H9 (cell line): ENCODE measurements at regions not wholly inside any gene's neighbourhood (a gene's known extent, or its start where the extent isn't known, plus 50 kb on each side); places are given as distances from the start of the nearest gene placed in this dataset.

Experiments used
- DNase-seq: peaks from one replicate; pipeline ENCODE4 v3.0.0-alpha.2; 2017
- H2AFZ ChIP-seq: one replicate; pipeline ENCODE4 v1.6.1; 2013; ENCODE audit warnings: mild to moderate bottlenecking, low read length, control low read depth, moderate library complexity
- H2AK5ac ChIP-seq: 2 replicates; pipeline ENCODE4 v1.6.1; 2013; ENCODE audit warnings: low read length, control low read depth, mixed read lengths; ENCODE audit not compliant: insufficient read length
- H2BK120ac ChIP-seq: one replicate; pipeline ENCODE4 v1.6.1; 2013; ENCODE audit warnings: low read depth, mild to moderate bottlenecking, low read length, control low read depth, inconsistent platforms; ENCODE audit not compliant: poor library complexity, severe bottlenecking
- H2BK12ac ChIP-seq: 2 replicates; pipeline ENCODE4 v1.6.1; 2013; ENCODE audit warnings: low read length, control low read depth, mixed read lengths, low read depth; ENCODE audit not compliant: insufficient read length
- H2BK15ac ChIP-seq: 2 replicates; pipeline ENCODE4 v1.6.1; 2013; ENCODE audit warnings: low read depth, low read length, control low read depth
- H2BK20ac ChIP-seq: one replicate; pipeline ENCODE4 v1.6.1; 2013; ENCODE audit warnings: low read depth, mild to moderate bottlenecking, low read length, control low read depth, inconsistent platforms; ENCODE audit not compliant: poor library complexity, severe bottlenecking
- H2BK5ac ChIP-seq: 2 replicates; pipeline ENCODE4 v1.6.1; 2013; ENCODE audit warnings: low read length, control low read depth, mixed read lengths; ENCODE audit not compliant: insufficient read length
- H3K14ac ChIP-seq: 2 replicates; pipeline ENCODE4 v1.6.1; 2013; ENCODE audit warnings: low read length, control low read depth; ENCODE audit not compliant: insufficient read depth
- H3K18ac ChIP-seq: 2 replicates; pipeline ENCODE4 v1.6.1; 2013; ENCODE audit warnings: low read depth, mild to moderate bottlenecking, mixed read lengths, low read length, control low read depth; ENCODE audit not compliant: insufficient read length
- H3K23ac ChIP-seq: 2 replicates; pipeline ENCODE4 v1.6.1; 2013; ENCODE audit warnings: low read length, control low read depth, mixed read lengths, low read depth; ENCODE audit not compliant: insufficient read length
- H3K23me2 ChIP-seq: 2 replicates; pipeline ENCODE4 v1.6.1; 2013; ENCODE audit warnings: low read depth, mild to moderate bottlenecking, mixed read lengths, low read length, control low read depth; ENCODE audit not compliant: insufficient read length, poor library complexity, severe bottlenecking
- H3K27ac ChIP-seq: 2 replicates; pipeline ENCODE4 v1.5.1; 2013; ENCODE audit warnings: low read length, control low read depth, mixed read lengths, low read depth; ENCODE audit not compliant: insufficient read length
- H3K27me3 ChIP-seq: 2 replicates; pipeline ENCODE4 v1.6.1; 2013; ENCODE audit warnings: low read length, control low read depth, inconsistent platforms; ENCODE audit not compliant: insufficient read depth
- H3K4ac ChIP-seq: 2 replicates; pipeline ENCODE4 v1.6.1; 2013; ENCODE audit warnings: low read depth, mild to moderate bottlenecking, control low read depth, inconsistent platforms, low read length, moderate library complexity
- H3K4me1 ChIP-seq: 2 replicates; pipeline ENCODE4 v1.6.1; 2013; ENCODE audit warnings: low read length, control low read depth, inconsistent platforms; ENCODE audit not compliant: insufficient read depth
- H3K4me2 ChIP-seq: 2 replicates; pipeline ENCODE4 v1.6.1; 2013; ENCODE audit warnings: low read length, control low read depth, mixed read lengths; ENCODE audit not compliant: insufficient read length, insufficient read depth
- H3K56ac ChIP-seq: 2 replicates; pipeline ENCODE4 v1.6.1; 2013; ENCODE audit warnings: low read depth, mild to moderate bottlenecking, mixed read lengths, low read length, control low read depth; ENCODE audit not compliant: insufficient read length
- H3K79me1 ChIP-seq: 2 replicates; pipeline ENCODE4 v1.6.1; 2013; ENCODE audit warnings: low read depth, mild to moderate bottlenecking, moderate library complexity, low read length, control low read depth, inconsistent platforms; ENCODE audit not compliant: insufficient read depth, poor library complexity, severe bottlenecking
- H3K79me2 ChIP-seq: 2 replicates; pipeline ENCODE4 v1.6.1; 2013; ENCODE audit warnings: low read length, control low read depth, inconsistent platforms; ENCODE audit not compliant: insufficient read depth
- H3K9ac ChIP-seq: 2 replicates; pipeline ENCODE4 v1.6.1; 2013; ENCODE audit warnings: low read length, control low read depth, mixed read lengths; ENCODE audit not compliant: insufficient read length; ENCODE audit errors: extremely low read depth
- H3K9me3 ChIP-seq: one replicate; pipeline ENCODE4 v1.6.1; 2013; ENCODE audit warnings: low read depth, low read length, inconsistent platforms; ENCODE audit not compliant: control insufficient read depth
- H3T11ph ChIP-seq: one replicate; pipeline ENCODE4 v1.6.1; 2013; ENCODE audit warnings: mild to moderate bottlenecking, low read length, control low read depth, inconsistent platforms
- H4K20me1 ChIP-seq: one replicate; pipeline ENCODE4 v1.6.1; 2013; ENCODE audit not compliant: control insufficient read depth, insufficient read length, insufficient read depth
- H4K5ac ChIP-seq: 2 replicates; pipeline ENCODE4 v1.6.1; 2013; ENCODE audit warnings: low read depth, mild to moderate bottlenecking, mixed read lengths, low read length, control low read depth; ENCODE audit not compliant: insufficient read length
- H4K8ac ChIP-seq: replicated peaks from 2 replicates; pipeline ENCODE4 v1.6.1; 2013; ENCODE audit warnings: low read length, control low read depth, mixed read lengths, low read depth; ENCODE audit not compliant: insufficient read length
- H4K91ac ChIP-seq: 2 replicates; pipeline ENCODE4 v1.6.1; 2013; ENCODE audit warnings: low read depth, mild to moderate bottlenecking, moderate library complexity, mixed read lengths, low read length, control low read depth; ENCODE audit not compliant: insufficient read length
- H3K27ac Mint-ChIP-seq, 3 experiments: 2 replicates in 2 of 3; 3 replicates in 1 of 3; pipeline ENCODE4 v1.8.0; 2020 to 2021; ENCODE audit warnings: mixed read lengths in 3 of 3, mild to moderate bottlenecking in 1 of 3, moderate library complexity in 1 of 3
- H3K27me3 Mint-ChIP-seq: 2 replicates; pipeline ENCODE4 v1.8.0; 2021; ENCODE audit warnings: low read depth, mild to moderate bottlenecking, moderate library complexity, mixed read lengths
- H3K36me3 Mint-ChIP-seq, 3 experiments: 2 replicates in 2 of 3; 3 replicates in 1 of 3; pipeline ENCODE4 v1.8.0; 2020 to 2021; ENCODE audit warnings: low read depth in 3 of 3, mixed read lengths in 3 of 3; ENCODE audit not compliant: insufficient read depth in 1 of 3
- H3K4me1 Mint-ChIP-seq, 2 experiments: 2 replicates each; pipeline ENCODE4 v1.8.0; 2020; ENCODE audit warnings: mixed read lengths in 2 of 2
- H3K4me3 Mint-ChIP-seq, 2 experiments: 2 replicates in 1 of 2; 3 replicates in 1 of 2; pipeline ENCODE4 v1.8.0; 2020 to 2021; ENCODE audit warnings: mild to moderate bottlenecking in 2 of 2, mixed read lengths in 2 of 2, moderate library complexity in 1 of 2
- H3K9me3 Mint-ChIP-seq, 2 experiments: 2 replicates in 1 of 2; 3 replicates in 1 of 2; pipeline ENCODE4 v1.8.0; 2020; ENCODE audit warnings: mild to moderate bottlenecking in 2 of 2, mixed read lengths in 2 of 2, moderate library complexity in 1 of 2
- WGBS: extraction: QIAGEN DNeasy Blood & Tissue Kit; methylation state at CpG from one replicate; pipeline ENCODE4 v1.1.7; 2013; ENCODE audit warnings: missing lambda C conversion rate, low lambda C conversion rate, mixed read lengths; ENCODE audit not compliant: insufficient read length; ENCODE audit errors: extremely low coverage; 5-methylcytosine and 5-hydroxymethylcytosine counted together
- TF ChIP-seq, protein P1 (sequence below): fragments of 200-600 bp; sonication (generic); conservative IDR thresholded peaks from 3 replicates; pipeline ENCODE4 v1.8.0; 2021; ENCODE audit warnings: antibody characterized with exemption, mild to moderate bottlenecking

DNA sequence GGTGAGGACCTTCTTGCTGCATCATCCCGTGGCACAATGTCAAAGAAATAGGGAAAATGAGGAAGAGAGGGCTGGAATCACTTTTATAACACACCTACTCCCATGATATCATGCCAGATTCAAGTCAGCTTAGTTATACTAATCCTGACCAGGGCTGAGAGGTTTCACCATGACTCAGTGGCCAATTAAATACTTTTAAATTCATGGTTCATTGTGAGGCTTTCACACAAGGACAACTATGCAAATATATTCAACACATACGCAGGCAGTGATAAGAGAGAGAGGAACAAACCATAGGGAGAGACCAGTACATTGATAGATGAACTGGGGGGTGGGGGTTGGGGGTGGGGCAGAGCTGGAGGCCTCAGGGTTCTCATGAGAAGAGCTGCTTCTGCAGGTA is 313.1 kb downstream of the LRFN2 start:
- H3K79me2 ChIP-seq, result no peaks in the 10 kb centered on the region
- H3K27me3 ChIP-seq, result no peaks in the 10 kb centered on the region
- no peak overlapping the region for H3K27ac ChIP-seq
- no peak overlapping the region for H2AFZ ChIP-seq
- TF ChIP-seq, protein P1, sequence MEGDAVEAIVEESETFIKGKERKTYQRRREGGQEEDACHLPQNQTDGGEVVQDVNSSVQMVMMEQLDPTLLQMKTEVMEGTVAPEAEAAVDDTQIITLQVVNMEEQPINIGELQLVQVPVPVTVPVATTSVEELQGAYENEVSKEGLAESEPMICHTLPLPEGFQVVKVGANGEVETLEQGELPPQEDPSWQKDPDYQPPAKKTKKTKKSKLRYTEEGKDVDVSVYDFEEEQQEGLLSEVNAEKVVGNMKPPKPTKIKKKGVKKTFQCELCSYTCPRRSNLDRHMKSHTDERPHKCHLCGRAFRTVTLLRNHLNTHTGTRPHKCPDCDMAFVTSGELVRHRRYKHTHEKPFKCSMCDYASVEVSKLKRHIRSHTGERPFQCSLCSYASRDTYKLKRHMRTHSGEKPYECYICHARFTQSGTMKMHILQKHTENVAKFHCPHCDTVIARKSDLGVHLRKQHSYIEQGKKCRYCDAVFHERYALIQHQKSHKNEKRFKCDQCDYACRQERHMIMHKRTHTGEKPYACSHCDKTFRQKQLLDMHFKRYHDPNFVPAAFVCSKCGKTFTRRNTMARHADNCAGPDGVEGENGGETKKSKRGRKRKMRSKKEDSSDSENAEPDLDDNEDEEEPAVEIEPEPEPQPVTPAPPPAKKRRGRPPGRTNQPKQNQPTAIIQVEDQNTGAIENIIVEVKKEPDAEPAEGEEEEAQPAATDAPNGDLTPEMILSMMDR, result no peak
- H2BK12ac ChIP-seq, result no peak overlapping the region
- no peaks in the 10 kb centered on the region; a peak in 1 of 7 replicates for H3K36me3 Mint-ChIP-seq
- no peaks in the 10 kb centered on the region for H3K4me1 ChIP-seq
- H3K4me3 Mint-ChIP-seq, result no peak overlapping the region
- H4K91ac ChIP-seq, result no peak overlapping the region
- H4K5ac ChIP-seq, result no peak overlapping the region
- peaks cover 0 to 2% of the 10 kb centered on the region in 2 experiments; a peak in 1 of 5 replicates for H3K9me3 Mint-ChIP-seq
- no peak overlapping the region for H3T11ph ChIP-seq
- H3K27me3 Mint-ChIP-seq, result peaks cover 2% of the 10 kb centered on the region
- no peak overlapping the region for H3K23ac ChIP-seq
- H3K4ac ChIP-seq, result no peak overlapping the region
- no peak overlapping the region for H3K56ac ChIP-seq
- no peaks in the 10 kb centered on the region for H3K23me2 ChIP-seq
- H2BK20ac ChIP-seq, result no peak overlapping the region
- no peaks in the 10 kb centered on the region for H3K79me1 ChIP-seq
- H3K9me3 ChIP-seq, result no peaks in the 10 kb centered on the region
- H3K4me1 Mint-ChIP-seq, result peaks cover 8% of the 10 kb centered on the region in 2 experiments
- H4K20me1 ChIP-seq, result no peaks in the 10 kb centered on the region
- DNase-seq, result no peak
- no peak overlapping the region for H3K4me2 ChIP-seq
- no peak overlapping the region for H2BK5ac ChIP-seq
- H2BK120ac ChIP-seq, result no peak overlapping the region
- H3K27ac Mint-ChIP-seq, result no peak overlapping the region
- no peak overlapping the region for H2AK5ac ChIP-seq
- no CpG with 5 or more reads among the region's 2 CpGs for WGBS
- H4K8ac ChIP-seq, result no peak overlapping the region
- no peak overlapping the region for H3K9ac ChIP-seq
- no peak overlapping the region for H3K18ac ChIP-seq
- no peak overlapping the region for H3K14ac ChIP-seq
- no peak overlapping the region for H2BK15ac ChIP-seq
